ENCODE measurements at regions not wholly inside any gene's neighbourhood (a gene's known extent, or its start where the extent isn't known, plus 50 kb on each side); places are given as distances from the start of the nearest gene placed in this dataset.

- TF ChIP-seq CTCF (IDR thresholded peaks at IDR 0.05) (no peak), POLR2A (IDR thresholded peaks at IDR 0.05) (no peak)
Observed at GRCh38 chr18:76592096-76592495, 97.1 kb upstream of the ZNF516 start.

Data from Peyer's patch (tissue), 4 donors.